Astrocyte of the spinal cord (primary cell): ENCODE measurements at regions not wholly inside any gene's neighbourhood (a gene's known extent, or its start where the extent isn't known, plus 50 kb on each side); places are given as distances from the start of the nearest gene placed in this dataset.

ENCODE experiments used
- DNase-seq: peaks from one replicate; pipeline ENCODE4 v3.0.0; 2011; ENCODE audit warnings: low read depth, low spot score
- H3K4me3 ChIP-seq: 2 replicates; pipeline ENCODE4 v1.5.1; 2011; ENCODE audit warnings: low read depth, mild to moderate bottlenecking, low read length, moderate library complexity
- CTCF ChIP-seq: IDR thresholded peaks from 2 replicates; pipeline ENCODE4 v1.5.1; 2012; ENCODE audit warnings: low read depth, mild to moderate bottlenecking, low read length, inconsistent platforms
- in situ Hi-C: cut with HindIII; loops from 2 replicates; pipeline ENCODE4 v1.10.0; 2017; ENCODE audit warnings: low sequenced_read_pairs

GRCh38 chr18:73023975-73024374 lies 156.2 kb upstream of the NETO1 start:
- H3K4me3 ChIP-seq, result no peak overlapping the region
- no peak for TF ChIP-seq CTCF
- in situ Hi-C loops, result no loop called here
- no peak for DNase-seq

GRCh38 chr18:73009691-73010090 lies 141.9 kb upstream of the NETO1 start:
- TF ChIP-seq CTCF, result no peak
- in situ Hi-C loops, result no loop called here
- no peak for DNase-seq
- H3K4me3 ChIP-seq, result no peak overlapping the region

- no peak for DNase-seq
- no peak overlapping the region for H3K4me3 ChIP-seq
- no peak for TF ChIP-seq CTCF
- in situ Hi-C loops, result no loop called here
Measured at GRCh38 chr18:73007915-73008308, 140.1 kb upstream of the NETO1 start.

- in situ Hi-C loops, result no loop called here
- DNase-seq, result peak; percentile 45
Measured at GRCh38 chr18:73007195-73007914, 139.6 kb upstream of the NETO1 start.

GRCh38 chr18:73006331-73006730 lies 138.5 kb upstream of the NETO1 start:
- DNase-seq, result no peak
- no peak overlapping the region for H3K4me3 ChIP-seq
- no peak for TF ChIP-seq CTCF
- in situ Hi-C loops, result no loop called here

More at GRCh38 chr18:73007195-73007914, 139.6 kb upstream of the NETO1 start:
- TF ChIP-seq CTCF, result no peak
- H3K4me3 ChIP-seq, result no peak overlapping the region

GRCh38 chr18:73004260-73004659 lies 136.5 kb upstream of the NETO1 start:
- in situ Hi-C loops, result no loop called here
- TF ChIP-seq CTCF, result no peak
- H3K4me3 ChIP-seq, result no peak overlapping the region
- no peak for DNase-seq
